ENCODE measurements at regions not wholly inside any gene's neighbourhood (a gene's known extent, or its start where the extent isn't known, plus 50 kb on each side); places are given as distances from the start of the nearest gene placed in this dataset.

GRCh38 chr17:33935822-33936221 is 319.3 kb upstream of the CCL2 start:
- no peak overlapping the region for H3K9ac ChIP-seq (ENCODE audit: insufficient read depth, low read length)
- TF ChIP-seq EZH2 (IDR thresholded peaks at IDR 0.05; ENCODE audit: low read length, missing control alignments) = no peak
- TF ChIP-seq CTCF (conservative IDR thresholded peaks at IDR 0.05 in 1 of 2, IDR thresholded peaks at IDR 0.05 in 1 of 2; ENCODE audit: low read depth in 1 of 2, low read length in 2 of 2) = no peak
- no peaks in the 10 kb centered on the region for H3K79me2 ChIP-seq (ENCODE audit: control insufficient read depth, insufficient read depth, low read length)
- H3K4me3 ChIP-seq (replicated peaks in 1 of 4; ENCODE audit: control extremely low read depth in 1 of 4, insufficient read depth in 1 of 4, low read depth in 3 of 4, low read length in 4 of 4) = no peak overlapping the region
- H3K27me3 ChIP-seq (ENCODE audit: control insufficient read depth, insufficient read depth, low read length) = no peaks in the 10 kb centered on the region
- H4K20me1 ChIP-seq (ENCODE audit: control insufficient read depth, extremely low read depth, insufficient read depth, low read length) = no peaks in the 10 kb centered on the region
- no peaks in the 10 kb centered on the region for H3K36me3 ChIP-seq (ENCODE audit: control insufficient read depth, insufficient read depth, low read length)
- H2AFZ ChIP-seq (ENCODE audit: low read length) = no peak overlapping the region
- H3K9me3 ChIP-seq (ENCODE audit: control insufficient read depth, insufficient read depth, low read depth, low read length) = no peaks in the 10 kb centered on the region
- H3K27ac ChIP-seq (ENCODE audit: insufficient read depth, low read length) = no peak overlapping the region
- no peaks in the 10 kb centered on the region for H3K4me1 ChIP-seq (ENCODE audit: control insufficient read depth, extremely low read depth, insufficient read depth, low read length)
- DNase-seq (ENCODE audit: low read depth in 2 of 2) = no peak
- no peak overlapping the region for H3K4me2 ChIP-seq (ENCODE audit: extremely low read depth, insufficient read depth, low read length)

- Histone ChIP-seq H3K9ac (ENCODE audit: insufficient read depth, low read length) (no peak overlapping the region), H3K36me3 (ENCODE audit: control insufficient read depth, insufficient read depth, low read length) (no peaks in the 10 kb centered on the region), H3K4me1 (ENCODE audit: control insufficient read depth, extremely low read depth, insufficient read depth, low read length) (no peaks in the 10 kb centered on the region), H3K27ac (ENCODE audit: insufficient read depth, low read length) (no peak overlapping the region), H3K79me2 (ENCODE audit: control insufficient read depth, insufficient read depth, low read length) (no peaks in the 10 kb centered on the region), H3K27me3 (ENCODE audit: control insufficient read depth, insufficient read depth, low read length) (no peaks in the 10 kb centered on the region), H3K4me3 (replicated peaks in 1 of 4; ENCODE audit: control extremely low read depth in 1 of 4, insufficient read depth in 1 of 4, low read depth in 3 of 4, low read length in 4 of 4) (no peak overlapping the region), H4K20me1 (ENCODE audit: control insufficient read depth, extremely low read depth, insufficient read depth, low read length) (no peaks in the 10 kb centered on the region), H2AFZ (ENCODE audit: low read length) (no peak overlapping the region), H3K4me2 (ENCODE audit: extremely low read depth, insufficient read depth, low read length) (no peak overlapping the region), H3K9me3 (ENCODE audit: control insufficient read depth, insufficient read depth, low read depth, low read length) (no peaks in the 10 kb centered on the region)
- no peak for DNase-seq (ENCODE audit: low read depth in 2 of 2)
- TF ChIP-seq EZH2 (IDR thresholded peaks at IDR 0.05; ENCODE audit: low read length, missing control alignments) = no peak
- TF ChIP-seq CTCF (conservative IDR thresholded peaks at IDR 0.05 in 1 of 2, IDR thresholded peaks at IDR 0.05 in 1 of 2; ENCODE audit: low read depth in 1 of 2, low read length in 2 of 2) = no peak
Observed at GRCh38 chr17:33936764-33937163, 318.3 kb upstream of the CCL2 start.

GRCh38 chr17:33939959-33940358 is 315.1 kb upstream of the CCL2 start:
- Histone ChIP-seq H3K9ac (ENCODE audit: insufficient read depth, low read length) (no peak overlapping the region), H3K4me3 (replicated peaks in 1 of 4; ENCODE audit: control extremely low read depth in 1 of 4, insufficient read depth in 1 of 4, low read depth in 3 of 4, low read length in 4 of 4) (no peak overlapping the region), H3K9me3 (ENCODE audit: control insufficient read depth, insufficient read depth, low read depth, low read length) (no peaks in the 10 kb centered on the region), H3K4me2 (ENCODE audit: extremely low read depth, insufficient read depth, low read length) (no peak overlapping the region), H3K36me3 (ENCODE audit: control insufficient read depth, insufficient read depth, low read length) (no peaks in the 10 kb centered on the region), H3K4me1 (ENCODE audit: control insufficient read depth, extremely low read depth, insufficient read depth, low read length) (no peaks in the 10 kb centered on the region), H3K27ac (ENCODE audit: insufficient read depth, low read length) (no peak overlapping the region), H2AFZ (ENCODE audit: low read length) (no peak overlapping the region), H4K20me1 (ENCODE audit: control insufficient read depth, extremely low read depth, insufficient read depth, low read length) (no peaks in the 10 kb centered on the region), H3K79me2 (ENCODE audit: control insufficient read depth, insufficient read depth, low read length) (no peaks in the 10 kb centered on the region), H3K27me3 (ENCODE audit: control insufficient read depth, insufficient read depth, low read length) (no peaks in the 10 kb centered on the region)
- TF ChIP-seq CTCF (conservative IDR thresholded peaks at IDR 0.05 in 1 of 2, IDR thresholded peaks at IDR 0.05 in 1 of 2; ENCODE audit: low read depth in 1 of 2, low read length in 2 of 2) = no peak
- no peak for TF ChIP-seq EZH2 (IDR thresholded peaks at IDR 0.05; ENCODE audit: low read length, missing control alignments)
- DNase-seq (ENCODE audit: low read depth in 2 of 2) = no peak

Data from fibroblast of lung (primary cell).